ENCODE measurements at regions not wholly inside any gene's neighbourhood (a gene's known extent, or its start where the extent isn't known, plus 50 kb on each side); places are given as distances from the start of the nearest gene placed in this dataset.

DNA sequence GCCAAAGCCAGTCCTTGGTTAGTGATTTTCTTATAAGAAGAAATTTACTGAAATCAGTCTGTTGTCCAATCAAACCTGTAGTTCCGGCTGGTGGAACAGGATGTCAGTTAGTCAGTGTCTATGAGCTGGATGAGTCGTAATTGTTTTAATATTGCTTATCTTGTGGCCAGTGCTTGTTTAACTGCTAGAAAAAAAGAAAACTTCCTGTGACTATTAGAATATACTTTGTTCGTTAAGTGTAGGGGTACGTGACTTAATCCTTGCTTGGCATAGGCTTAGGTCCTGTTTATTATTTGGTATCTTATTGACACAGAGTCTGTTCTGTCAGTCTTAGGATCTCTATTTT is 1484.8 kb upstream of the MIR17HG start:
- TF ChIP-seq, protein P1, sequence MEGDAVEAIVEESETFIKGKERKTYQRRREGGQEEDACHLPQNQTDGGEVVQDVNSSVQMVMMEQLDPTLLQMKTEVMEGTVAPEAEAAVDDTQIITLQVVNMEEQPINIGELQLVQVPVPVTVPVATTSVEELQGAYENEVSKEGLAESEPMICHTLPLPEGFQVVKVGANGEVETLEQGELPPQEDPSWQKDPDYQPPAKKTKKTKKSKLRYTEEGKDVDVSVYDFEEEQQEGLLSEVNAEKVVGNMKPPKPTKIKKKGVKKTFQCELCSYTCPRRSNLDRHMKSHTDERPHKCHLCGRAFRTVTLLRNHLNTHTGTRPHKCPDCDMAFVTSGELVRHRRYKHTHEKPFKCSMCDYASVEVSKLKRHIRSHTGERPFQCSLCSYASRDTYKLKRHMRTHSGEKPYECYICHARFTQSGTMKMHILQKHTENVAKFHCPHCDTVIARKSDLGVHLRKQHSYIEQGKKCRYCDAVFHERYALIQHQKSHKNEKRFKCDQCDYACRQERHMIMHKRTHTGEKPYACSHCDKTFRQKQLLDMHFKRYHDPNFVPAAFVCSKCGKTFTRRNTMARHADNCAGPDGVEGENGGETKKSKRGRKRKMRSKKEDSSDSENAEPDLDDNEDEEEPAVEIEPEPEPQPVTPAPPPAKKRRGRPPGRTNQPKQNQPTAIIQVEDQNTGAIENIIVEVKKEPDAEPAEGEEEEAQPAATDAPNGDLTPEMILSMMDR (IDR thresholded peaks at IDR 0.05): no peak
- TF ChIP-seq EP300 (IDR thresholded peaks at IDR 0.05) (no peak), POLR2A (IDR thresholded peaks at IDR 0.05) (no peak)

Measured in ovary (tissue), 3 donors.